Endothelial cell of umbilical vein (primary cell): ENCODE measurements at regions not wholly inside any gene's neighbourhood (a gene's known extent, or its start where the extent isn't known, plus 50 kb on each side); places are given as distances from the start of the nearest gene placed in this dataset.

Experiments used
- EZH2 ChIP-seq: IDR thresholded peaks from 2 replicates; pipeline ENCODE4 v1.6.1; 2012; ENCODE audit warnings: borderline replicate concordance, low read depth, mild to moderate bottlenecking, moderate library complexity, low read length, inconsistent platforms; ENCODE audit not compliant: severe bottlenecking
- GATA2 ChIP-seq: IDR thresholded peaks from 2 replicates; pipeline ENCODE4 v1.7.0; 2011; ENCODE audit warnings: low read depth, mild to moderate bottlenecking, moderate library complexity, mixed read lengths, low read length; ENCODE audit not compliant: insufficient read length, insufficient read depth
- MYC ChIP-seq: IDR thresholded peaks from one replicate; pipeline ENCODE4 v1.6.1; 2011; ENCODE audit warnings: mild to moderate bottlenecking, low read depth, low read length
- POLR2A ChIP-seq: IDR thresholded peaks from 2 replicates; pipeline ENCODE4 v1.6.1; 2012; ENCODE audit warnings: low read depth, mild to moderate bottlenecking, control low read depth, low read length
- POLR2AphosphoS5 ChIP-seq: IDR thresholded peaks from 2 replicates; pipeline ENCODE4 v1.6.1; 2012; ENCODE audit warnings: low read depth, mild to moderate bottlenecking, control low read depth, low read length, moderate library complexity; ENCODE audit not compliant: insufficient read depth
- TF ChIP-seq, protein P1 (sequence below), 2 donors: IDR thresholded peaks; 1 replicate in 1 of 2; 2 replicates in 1 of 2; pipeline ENCODE4 v1.5.1; 2011; ENCODE audit warnings: low read length in 2 of 2, mild to moderate bottlenecking in 2 of 2, moderate library complexity in 2 of 2, control low read depth in 1 of 2, inconsistent platforms in 1 of 2, low read depth in 1 of 2; ENCODE audit not compliant: insufficient read depth in 1 of 2; ENCODE audit errors: extremely low read depth in 1 of 2
- TF ChIP-seq, protein P2 (sequence below): IDR thresholded peaks from 2 replicates; pipeline ENCODE4 v1.6.1; 2011; ENCODE audit not compliant: insufficient read depth, insufficient read length

DNA sequence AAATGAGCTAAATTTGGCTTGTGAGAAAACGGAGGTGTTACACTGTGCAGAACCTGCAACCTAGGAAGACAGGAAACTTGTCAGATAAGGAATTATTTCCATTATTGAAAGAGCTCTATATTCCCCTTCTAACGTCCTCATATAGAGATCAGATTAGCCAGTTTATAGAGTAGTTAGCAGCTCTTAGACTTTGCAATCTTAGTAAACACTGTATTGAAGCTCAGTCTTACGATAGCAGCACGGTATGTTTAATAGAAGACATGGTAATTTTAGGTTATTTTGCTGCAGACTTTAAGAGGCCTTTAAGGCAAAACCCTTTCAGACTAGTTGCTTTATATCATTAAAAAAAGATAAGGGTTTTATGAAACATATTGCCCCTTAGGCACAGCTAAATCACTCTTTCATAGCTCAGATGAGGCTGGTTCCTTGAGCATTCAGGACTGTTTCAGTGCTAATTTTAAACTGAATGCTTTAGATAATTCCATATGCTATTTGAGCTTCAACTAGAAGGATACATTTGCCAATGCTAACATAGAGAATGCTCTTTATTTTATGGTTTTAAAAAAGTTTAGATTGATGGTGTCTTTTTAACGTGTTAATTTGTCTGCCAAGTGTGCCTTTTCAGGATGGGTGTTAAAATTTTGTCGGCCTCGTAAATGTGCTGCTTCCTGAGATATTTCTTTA, 234.3 kb downstream of the PYDC2 start:
- TF ChIP-seq POLR2AphosphoS5 (no peak), POLR2A (no peak), GATA2 (no peak), MYC (no peak), EZH2 (no peak)
- TF ChIP-seq, protein P1, sequence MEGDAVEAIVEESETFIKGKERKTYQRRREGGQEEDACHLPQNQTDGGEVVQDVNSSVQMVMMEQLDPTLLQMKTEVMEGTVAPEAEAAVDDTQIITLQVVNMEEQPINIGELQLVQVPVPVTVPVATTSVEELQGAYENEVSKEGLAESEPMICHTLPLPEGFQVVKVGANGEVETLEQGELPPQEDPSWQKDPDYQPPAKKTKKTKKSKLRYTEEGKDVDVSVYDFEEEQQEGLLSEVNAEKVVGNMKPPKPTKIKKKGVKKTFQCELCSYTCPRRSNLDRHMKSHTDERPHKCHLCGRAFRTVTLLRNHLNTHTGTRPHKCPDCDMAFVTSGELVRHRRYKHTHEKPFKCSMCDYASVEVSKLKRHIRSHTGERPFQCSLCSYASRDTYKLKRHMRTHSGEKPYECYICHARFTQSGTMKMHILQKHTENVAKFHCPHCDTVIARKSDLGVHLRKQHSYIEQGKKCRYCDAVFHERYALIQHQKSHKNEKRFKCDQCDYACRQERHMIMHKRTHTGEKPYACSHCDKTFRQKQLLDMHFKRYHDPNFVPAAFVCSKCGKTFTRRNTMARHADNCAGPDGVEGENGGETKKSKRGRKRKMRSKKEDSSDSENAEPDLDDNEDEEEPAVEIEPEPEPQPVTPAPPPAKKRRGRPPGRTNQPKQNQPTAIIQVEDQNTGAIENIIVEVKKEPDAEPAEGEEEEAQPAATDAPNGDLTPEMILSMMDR (IDR thresholded peaks at IDR 0.05; ENCODE audit: extremely low read depth in 1 of 2, insufficient read depth in 1 of 2, low read depth in 1 of 2, low read length in 2 of 2) = no peak
- TF ChIP-seq, protein P2, sequence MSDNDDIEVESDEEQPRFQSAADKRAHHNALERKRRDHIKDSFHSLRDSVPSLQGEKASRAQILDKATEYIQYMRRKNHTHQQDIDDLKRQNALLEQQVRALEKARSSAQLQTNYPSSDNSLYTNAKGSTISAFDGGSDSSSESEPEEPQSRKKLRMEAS = no peak
